ENCODE measurements at regions not wholly inside any gene's neighbourhood (a gene's known extent, or its start where the extent isn't known, plus 50 kb on each side); places are given as distances from the start of the nearest gene placed in this dataset.

GRCh38 chr6:85394199-85394598 lies 55.7 kb upstream of the NT5E start:
- no peak for TF ChIP-seq EP300 (IDR thresholded peaks at IDR 0.05)
- no peak for TF ChIP-seq POLR2A (IDR thresholded peaks at IDR 0.05)

Data from sigmoid colon (tissue), 4 donors.